ENCODE measurements at regions not wholly inside any gene's neighbourhood (a gene's known extent, or its start where the extent isn't known, plus 50 kb on each side); places are given as distances from the start of the nearest gene placed in this dataset.
A peak's percentile ranks its signal among the peaks of the same experiment; 100 is the strongest.

- DNase-seq = no peak
Measured at GRCh38 chr4:1589098-1589497, 95.0 kb downstream of the FAM53A start.

GRCh38 chr4:1588306-1588705, 95.8 kb downstream of the FAM53A start:
- no peak for DNase-seq

GRCh38 chr4:1584498-1584897, 99.6 kb downstream of the FAM53A start:
- DNase-seq = no peak

- DNase-seq = no peak
Measured at GRCh38 chr4:1583859-1584258, 100.3 kb downstream of the FAM53A start.

- DNase-seq = no peak
Measured at GRCh38 chr4:1583051-1583785, 100.9 kb downstream of the FAM53A start.

GRCh38 chr4:1582227-1582626, 101.9 kb downstream of the FAM53A start:
- no peak for DNase-seq

GRCh38 chr4:1581164-1581894, 102.8 kb downstream of the FAM53A start:
- DNase-seq = peak; percentile 93 to 97 (median 96)

- peak in 1 of 3 donors; percentile 96 for DNase-seq
Measured at GRCh38 chr4:1580692-1581012, 103.5 kb downstream of the FAM53A start.

GRCh38 chr4:1579901-1580691, 104.0 kb downstream of the FAM53A start:
- peak; percentile 93 to 96 (median 93) for DNase-seq

- peak; percentile 88 to 93 (median 92) for DNase-seq
Measured at GRCh38 chr4:1579001-1579900, 104.9 kb downstream of the FAM53A start.

GRCh38 chr4:1578251-1578773, 105.8 kb downstream of the FAM53A start:
- no peak for DNase-seq

GRCh38 chr4:1577822-1578217, 106.3 kb downstream of the FAM53A start:
- DNase-seq = no peak

GRCh38 chr4:1576961-1577821, 106.9 kb downstream of the FAM53A start:
- no peak for DNase-seq

- no peak for DNase-seq
Measured at GRCh38 chr4:1576304-1576960, 107.7 kb downstream of the FAM53A start.

GRCh38 chr4:1575418-1576303, 108.5 kb downstream of the FAM53A start:
- no peak for DNase-seq

- DNase-seq = no peak
Measured at GRCh38 chr4:1574601-1575417, 109.3 kb downstream of the FAM53A start.

- no peak for DNase-seq
Measured at GRCh38 chr4:1573830-1574459, 110.2 kb downstream of the FAM53A start.

All from suppressor macrophage treated with lipopolysaccharide for 1 hour (primary cell).